ENCODE measurements at regions not wholly inside any gene's neighbourhood (a gene's known extent, or its start where the extent isn't known, plus 50 kb on each side); places are given as distances from the start of the nearest gene placed in this dataset.

- no peak for DNase-seq
- Histone ChIP-seq H3K36me3 (replicated peaks in 1 of 2) (no peaks in the 10 kb centered on the region), H3K27ac (no peak overlapping the region), H3K4me3 (no peak overlapping the region), H3K4me1 (replicated peaks in 1 of 2) (no peaks in the 10 kb centered on the region), H3K9me3 (replicated peaks in 1 of 3) (no peaks in the 10 kb centered on the region), H3K27me3 (no peaks in the 10 kb centered on the region)
- TF ChIP-seq POLR2A (IDR thresholded peaks at IDR 0.05), result no peak
- no peak for TF ChIP-seq CTCF (IDR thresholded peaks at IDR 0.05)
- intact Hi-C loops (cut with DNase I), result no loop called here
- WGBS, 4 donors, result 57 to 75% (median 65%) methylated on average over 2 of the region's 2 CpGs
Measured at GRCh38 chr2:145114726-145115125, 594.8 kb upstream of the ZEB2 start.

- no peak for DNase-seq
- intact Hi-C loops (cut with DNase I), result no loop called here
- no peaks in the 10 kb centered on the region for H3K36me3 ChIP-seq (replicated peaks in 1 of 2)
- no peaks in the 10 kb centered on the region for H3K4me1 ChIP-seq (replicated peaks in 1 of 2)
- no peak overlapping the region for H3K27ac ChIP-seq
- no peaks in the 10 kb centered on the region for H3K27me3 ChIP-seq
- H3K4me3 ChIP-seq, result no peak overlapping the region
- no peaks in the 10 kb centered on the region for H3K9me3 ChIP-seq (replicated peaks in 1 of 3)
- TF ChIP-seq POLR2A (IDR thresholded peaks at IDR 0.05) (no peak), CTCF (IDR thresholded peaks at IDR 0.05) (no peak)
Measured at GRCh38 chr2:145112467-145112866, 592.5 kb upstream of the ZEB2 start.

- Histone ChIP-seq H3K27me3 (no peaks in the 10 kb centered on the region), H3K27ac (no peak overlapping the region), H3K4me1 (replicated peaks in 1 of 2) (no peaks in the 10 kb centered on the region), H3K4me3 (no peak overlapping the region), H3K36me3 (replicated peaks in 1 of 2) (no peaks in the 10 kb centered on the region), H3K9me3 (replicated peaks in 1 of 3) (no peaks in the 10 kb centered on the region)
- no peak for DNase-seq
- no peak for TF ChIP-seq CTCF (IDR thresholded peaks at IDR 0.05)
- TF ChIP-seq POLR2A (IDR thresholded peaks at IDR 0.05), result no peak
- intact Hi-C loops (cut with DNase I), result no loop called here
- 90 to 93% (median 92%) methylated on average over 3 of the region's 3 CpGs for whole genome bisulfite sequencing, 4 donors
Measured at GRCh38 chr2:145110668-145111356, 590.9 kb upstream of the ZEB2 start.

- no peak overlapping the region for H3K4me3 ChIP-seq
- no peak for TF ChIP-seq POLR2A (IDR thresholded peaks at IDR 0.05)
- TF ChIP-seq CTCF (IDR thresholded peaks at IDR 0.05), result no peak
- no peak for DNase-seq
- H3K27ac ChIP-seq, result no peak overlapping the region
- intact Hi-C loops (cut with DNase I), result no loop called here
- no peaks in the 10 kb centered on the region for H3K4me1 ChIP-seq (replicated peaks in 1 of 2)
- 85 to 91% (median 90%) methylated on average over 8 to 9 of the region's 9 CpGs for WGBS, 4 donors
- H3K9me3 ChIP-seq (replicated peaks in 1 of 3), result no peaks in the 10 kb centered on the region
- no peaks in the 10 kb centered on the region for H3K36me3 ChIP-seq (replicated peaks in 1 of 2)
- no peaks in the 10 kb centered on the region for H3K27me3 ChIP-seq
Measured at GRCh38 chr2:145108959-145109710, 589.2 kb upstream of the ZEB2 start.
